AML-193 (cell line): ENCODE measurements at regions not wholly inside any gene's neighbourhood (a gene's known extent, or its start where the extent isn't known, plus 50 kb on each side); places are given as distances from the start of the nearest gene placed in this dataset.
"Not testable (repeated sequence)": the region's sequence is repeated elsewhere in the genome, so short reads cannot be mapped to it uniquely, and the experiment has no call there.

Experiments
- DNase-seq, 2 experiments: peaks; one replicate each; lab custom pipeline; 2025; lab: John Stamatoyannopoulos, UW

- no peak for DNase-seq
Observed at GRCh38 chr17:43315858-43316521, 82.2 kb upstream of the RNU2-1 start.

DNA sequence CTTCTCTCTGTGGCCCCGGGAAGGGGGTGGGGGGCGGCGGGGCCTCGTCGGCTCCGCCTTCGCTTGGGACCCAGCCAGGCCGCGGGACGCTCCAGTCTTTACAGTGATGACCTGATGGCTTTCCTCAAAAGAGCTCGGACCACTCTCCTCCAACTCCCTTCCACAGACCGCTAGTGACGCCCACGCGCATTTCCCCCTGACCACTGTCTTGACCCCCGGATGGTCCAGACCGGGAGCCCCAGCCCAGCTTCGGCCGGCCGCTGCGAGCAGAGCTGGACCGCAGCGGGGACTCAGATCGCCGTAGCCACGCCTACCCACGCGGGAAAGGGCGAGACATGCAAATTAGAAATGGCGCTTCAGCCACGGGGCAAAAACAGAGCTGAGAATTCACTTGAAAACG, 81.6 kb upstream of the RNU2-1 start:
- DNase-seq = no peak

DNA sequence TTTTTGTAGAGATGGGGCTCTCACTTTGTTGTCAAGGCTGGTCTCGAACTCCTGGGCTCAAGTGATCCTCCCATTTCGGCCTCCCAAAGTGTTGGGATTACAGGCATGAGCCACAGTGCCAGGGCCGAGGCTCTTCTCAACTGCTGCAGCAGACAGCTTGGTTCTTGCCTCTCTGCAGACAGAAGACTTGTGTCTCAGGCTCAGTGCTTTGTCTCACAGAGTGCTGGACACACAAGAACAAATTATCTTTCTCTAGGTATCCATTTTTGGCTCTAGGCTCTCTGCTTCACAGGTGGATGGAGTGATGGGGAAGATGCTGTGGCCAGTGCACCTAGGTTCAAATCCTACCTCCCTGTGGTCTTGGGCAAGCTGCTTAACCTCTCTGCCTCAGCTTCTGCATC, 80.8 kb upstream of the RNU2-1 start:
- DNase-seq = no peak

GRCh38 chr17:43312011-43312410, 78.2 kb upstream of the RNU2-1 start:
- DNase-seq = no peak

DNA sequence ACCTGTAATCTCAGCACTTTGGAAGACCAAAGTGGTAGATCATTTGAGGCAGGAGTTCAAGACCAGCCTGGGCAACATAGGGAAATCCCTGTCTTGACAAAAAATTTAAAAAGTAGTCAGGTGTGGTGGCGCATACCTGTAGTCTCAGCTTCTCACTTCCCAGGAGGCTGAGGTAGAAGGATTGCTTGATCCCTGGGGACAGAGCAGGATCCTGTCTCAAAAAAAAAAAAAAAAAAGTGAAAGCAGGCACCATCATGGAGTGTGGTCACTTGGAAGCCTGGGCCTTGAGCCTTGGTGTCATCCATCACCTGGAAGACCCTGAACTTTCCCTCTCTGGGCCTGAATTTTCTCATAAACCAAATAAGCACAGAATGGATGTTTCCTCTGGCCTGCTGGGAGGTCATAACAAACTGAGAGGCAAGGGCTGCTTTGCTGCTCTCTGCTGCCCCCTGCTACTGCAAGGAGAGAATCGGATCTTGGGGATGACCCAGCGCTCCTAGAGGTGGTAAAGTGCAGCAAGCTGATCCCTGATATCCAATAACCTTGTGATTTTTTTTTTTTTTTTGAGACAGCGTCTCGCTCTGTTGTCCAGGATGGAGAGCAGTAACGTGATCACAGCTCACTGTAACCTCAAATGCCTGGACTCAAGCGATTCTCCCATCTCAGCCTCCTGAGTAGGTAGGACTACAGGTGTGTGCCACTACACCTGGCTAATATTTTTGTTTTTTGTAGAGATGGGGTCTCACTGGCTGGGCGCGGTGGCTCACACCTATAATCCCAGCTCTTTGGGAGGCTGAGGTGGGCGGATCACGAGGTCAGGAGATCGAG, 75.9 kb upstream of the RNU2-1 start:
- no peak for DNase-seq

DNA sequence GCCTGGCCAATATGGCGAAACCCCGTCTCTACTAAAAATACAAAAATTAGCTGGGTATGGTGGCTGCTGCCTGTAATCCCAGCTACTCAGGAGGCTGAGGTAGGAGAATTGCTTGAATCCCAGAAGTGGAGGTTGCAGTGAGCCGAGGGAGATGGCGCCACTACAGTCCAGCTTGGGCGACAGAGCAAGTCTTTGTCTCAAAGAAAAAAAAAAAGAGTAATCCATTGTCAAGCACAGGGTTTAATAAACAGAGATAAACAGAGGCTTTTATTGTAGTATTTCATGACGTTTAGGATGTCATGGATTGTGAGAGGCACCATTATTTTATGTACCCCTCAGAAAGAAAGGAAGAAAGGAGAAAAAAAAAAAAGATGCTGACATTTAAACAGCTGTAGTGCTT, 75.2 kb upstream of the RNU2-1 start:
- DNase-seq = no peak

DNA sequence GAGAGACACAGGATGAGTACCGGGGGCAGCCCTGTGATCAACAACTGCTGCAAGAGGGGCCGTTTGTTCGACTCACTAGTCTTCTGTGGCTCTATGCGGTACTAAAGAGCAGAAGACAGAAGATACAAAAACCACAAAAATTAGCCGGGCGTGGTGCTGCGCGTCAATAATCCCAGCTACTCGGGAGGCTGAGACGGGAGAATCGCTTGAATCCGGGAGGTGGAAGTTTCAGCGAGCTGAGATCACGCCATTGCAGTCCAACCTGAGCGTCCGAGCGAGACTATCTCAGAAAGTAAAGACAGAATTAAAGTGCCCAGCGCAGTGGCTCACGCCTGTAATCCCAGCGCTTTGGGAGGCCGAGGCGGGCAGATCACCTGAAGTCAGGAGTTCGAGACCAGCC, 71.0 kb upstream of the RNU2-1 start:
- DNase-seq = not testable (repeated sequence)

DNA sequence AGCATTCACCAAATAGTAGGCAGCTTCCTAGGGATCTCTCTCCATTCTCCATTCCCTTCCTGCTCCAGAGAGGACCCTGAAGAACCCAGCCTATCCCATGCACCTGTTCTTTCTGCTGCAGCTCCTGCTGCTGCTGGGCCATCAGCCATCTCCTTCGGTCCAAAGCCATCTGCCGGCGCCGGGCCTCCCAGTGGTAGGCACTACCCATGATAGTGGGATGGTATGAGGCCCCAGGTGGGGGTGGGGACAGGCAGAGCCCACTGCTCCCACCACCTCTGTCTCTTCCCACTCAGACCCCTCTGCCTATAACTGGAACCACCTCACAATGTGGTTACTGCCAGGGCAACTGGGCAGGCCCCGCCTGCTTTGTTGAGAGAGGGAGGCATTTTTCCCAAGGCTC, 69.3 kb upstream of the RNU2-1 start:
- not testable (repeated sequence) for DNase-seq

GRCh38 chr17:43299300-43300076, 65.7 kb upstream of the RNU2-1 start:
- not testable (repeated sequence) for DNase-seq

GRCh38 chr17:43289670-43290069, 55.9 kb upstream of the RNU2-1 start:
- not testable (repeated sequence) for DNase-seq

DNA sequence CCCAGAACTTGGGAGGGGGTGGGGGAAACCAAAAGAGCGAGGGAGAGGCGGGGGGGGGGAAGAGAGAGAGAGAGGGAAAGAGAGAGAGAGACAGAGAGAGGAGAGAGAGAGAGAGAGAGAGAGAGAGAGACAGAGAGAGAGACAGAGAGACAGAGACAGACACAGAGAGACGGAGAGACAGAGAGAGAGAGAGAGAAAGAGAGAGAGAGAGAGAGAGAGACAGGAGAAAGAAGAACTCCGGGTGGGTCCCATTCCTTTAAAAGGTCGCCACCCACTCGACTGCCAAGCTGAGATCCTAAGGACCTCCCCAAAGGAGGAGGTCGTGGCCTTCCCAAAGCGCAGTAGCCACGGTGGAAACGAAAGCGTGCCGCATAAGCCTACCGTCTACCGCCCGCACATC, 49.8 kb upstream of the RNU2-1 start:
- DNase-seq = not testable (repeated sequence)
